HepG2 (cell line): ENCODE measurements at regions not wholly inside any gene's neighbourhood (a gene's known extent, or its start where the extent isn't known, plus 50 kb on each side); places are given as distances from the start of the nearest gene placed in this dataset.

Experiments
- ATAC-seq: fragments of 200-7000 bp; cut with Tn5 transposase; 3 replicates; pipeline ENCODE4 v1.9.1; 2020; ENCODE audit warnings: mild to moderate bottlenecking, moderate library complexity
- BruUV-seq: library from RNA; stranded (reverse); fragments of 400-500 nt; replicated peaks from 2 replicates; lab custom pipeline; 2021; lab: Mats Ljungman, UMichigan
- CTCF ChIA-PET: fragments of 300-600 bp; formaldehyde crosslinking; extraction: SDS; loops from one replicate; lab custom pipeline; 2021; ENCODE audit warnings: low total read pairs, inconsistent platforms, low intra/inter-chr PET ratio; lab: Yijun Ruan, JAX
- POLR2A ChIA-PET: fragments of 350-600 bp; sonication (Branson Sonifier 250); formaldehyde crosslinking; loops from one replicate; lab custom pipeline; 2020; ENCODE audit warnings: antibody characterized with exemption, inconsistent platforms; lab: Yijun Ruan, JAX
- DNase-seq: peaks from one replicate; pipeline ENCODE4 v3.0.0-alpha.2; 2015; ENCODE audit warnings: low spot score
- FAIRE-seq: peaks from 3 replicates; lab custom pipeline; 2011; peaks lifted over from hg19 to GRCh38; lab: Jason Lieb, UNC
- H2AFZ ChIP-seq: one replicate; pipeline ENCODE4 v1.6.1; 2011; ENCODE audit warnings: low read length, inconsistent platforms
- H3K27ac ChIP-seq: fragments of 300-600 bp; 3 replicates; pipeline ENCODE4 v1.8.0; 2011; ENCODE audit warnings: mixed run types, mild to moderate bottlenecking, mixed read lengths, low read length, inconsistent platforms; ENCODE audit not compliant: insufficient read depth; ENCODE audit errors: extremely low read length
- H3K27me3 ChIP-seq, 2 experiments: fragments of 200-600 bp in 1 of 2; 2 replicates in 1 of 2; 3 replicates in 1 of 2; pipeline versions ENCODE4 v1.6.0 to v1.8.0; 2011; ENCODE audit warnings: low read length in 2 of 2, mild to moderate bottlenecking in 2 of 2, moderate library complexity in 2 of 2, inconsistent platforms in 1 of 2; ENCODE audit not compliant: insufficient read depth in 2 of 2, control insufficient read depth in 1 of 2
- H3K36me3 ChIP-seq, 2 experiments: fragments of 200-600 bp in 1 of 2; replicated peaks in 1 of 2; 2 replicates in 1 of 2; 3 replicates in 1 of 2; pipeline versions ENCODE4 v1.5.1 to v1.8.0; 2011; ENCODE audit warnings: low read length in 2 of 2, inconsistent platforms in 1 of 2; ENCODE audit not compliant: insufficient read depth in 2 of 2, control insufficient read depth in 1 of 2
- H3K4me1 ChIP-seq: 2 replicates; pipeline ENCODE4 v1.5.1; 2012; ENCODE audit warnings: low read length, inconsistent platforms; ENCODE audit not compliant: insufficient read depth
- H3K4me2 ChIP-seq: 2 replicates; pipeline ENCODE4 v1.6.0; 2011; ENCODE audit warnings: low read depth, low read length, inconsistent platforms
- H3K4me3 ChIP-seq, 3 experiments: fragments of 200-600 bp in 1 of 3; sonication (generic), shearing (Covaris generic) in 1 of 3; replicated peaks in 1 of 3; 2 replicates each; pipeline ENCODE4 v1.5.1; 2011 to 2016; ENCODE audit warnings: low read length in 3 of 3, inconsistent platforms in 2 of 3, low read depth in 2 of 3, mild to moderate bottlenecking in 2 of 3, control low read depth in 1 of 3, mixed read lengths in 1 of 3; ENCODE audit not compliant: insufficient read depth in 1 of 3
- H3K79me2 ChIP-seq: one replicate; pipeline ENCODE4 v1.6.1; 2011; ENCODE audit warnings: low read length, inconsistent platforms; ENCODE audit not compliant: insufficient read depth
- H3K9ac ChIP-seq: 2 replicates; pipeline ENCODE4 v1.6.0; 2011; ENCODE audit warnings: mild to moderate bottlenecking, low read depth, low read length, inconsistent platforms; ENCODE audit not compliant: insufficient read depth
- H3K9me3 ChIP-seq: 2 replicates; pipeline ENCODE4 v1.5.1; 2012; ENCODE audit warnings: mild to moderate bottlenecking, low read length
- H4K20me1 ChIP-seq: 2 replicates; pipeline ENCODE4 v1.6.0; 2011; ENCODE audit warnings: inconsistent platforms, mild to moderate bottlenecking, low read length, moderate library complexity; ENCODE audit not compliant: insufficient read depth
- ATF6 ChIP-seq: sonication (generic); formaldehyde crosslinking; conservative IDR thresholded peaks from 2 replicates; pipeline ENCODE4 v1.4.0; 2020; ENCODE audit warnings: missing genetic modification reagents
- HCFC1 ChIP-seq: fragments of 150-350 bp; IDR thresholded peaks from 2 replicates; pipeline ENCODE4 v1.6.1; 2014; ENCODE audit warnings: low read depth, low read length
- IKZF1 ChIP-seq: fragments of 450-650 bp; IDR thresholded peaks from 2 replicates; pipeline ENCODE4 v1.7.1; 2016
- KDM5A ChIP-seq: fragments of 200-600 bp; sonication (generic); IDR thresholded peaks from 2 replicates; pipeline ENCODE4 v1.7.0; 2018; ENCODE audit warnings: antibody characterized with exemption, mild to moderate bottlenecking, low read length, borderline replicate concordance
- MLX ChIP-seq: IDR thresholded peaks from 2 replicates; pipeline ENCODE4 v1.6.1; 2016
- NONO ChIP-seq, 2 experiments: fragments of 450-650 bp in 1 of 2; sonication (generic) in 1 of 2; formaldehyde crosslinking in 1 of 2; IDR thresholded peaks in 1 of 2; conservative IDR thresholded peaks in 1 of 2; 2 replicates each; pipeline versions ENCODE4 v1.6.1 to v1.8.0; 2017 to 2022; ENCODE audit warnings: mild to moderate bottlenecking in 1 of 2, missing genetic modification reagents in 1 of 2, moderate library complexity in 1 of 2
- TBP ChIP-seq: sonication (generic); formaldehyde crosslinking; IDR thresholded peaks from 2 replicates; pipeline ENCODE4 v1.5.0; 2020; ENCODE audit warnings: missing genetic modification reagents
- ZNF101 ChIP-seq: sonication (generic); formaldehyde crosslinking; IDR thresholded peaks from 2 replicates; pipeline ENCODE4 v1.4.0; 2020; ENCODE audit warnings: mild to moderate bottlenecking, low read depth, missing genetic modification reagents, borderline replicate concordance
- ZNF407 ChIP-seq: sonication (generic); formaldehyde crosslinking; IDR thresholded peaks from one replicate; pipeline ENCODE4 v1.5.1; 2020; ENCODE audit warnings: mild to moderate bottlenecking, missing genetic modification reagents; ENCODE audit errors: not compliant biosample characterization
- ZNF496 ChIP-seq: sonication (generic); formaldehyde crosslinking; IDR thresholded peaks from 2 replicates; pipeline ENCODE4 v1.8.1; 2023; ENCODE audit warnings: mild to moderate bottlenecking, moderate library complexity, missing genetic modification reagents; ENCODE audit not compliant: insufficient replicate concordance
- ZNF775 ChIP-seq: sonication (generic); formaldehyde crosslinking; IDR thresholded peaks from 2 replicates; pipeline ENCODE4 v1.4.0; 2020; ENCODE audit warnings: missing genetic modification reagents, mild to moderate bottlenecking, moderate library complexity, borderline replicate concordance
- WGBS: methylation state at CpG from one replicate; pipeline ENCODE4 v1.1.6; 2017; ENCODE audit warnings: low lambda C conversion rate; 5-methylcytosine and 5-hydroxymethylcytosine counted together
- in situ Hi-C: cut with HindIII; loops from 2 replicates; pipeline ENCODE4 v1.10.0; 2017; ENCODE audit warnings: low pct_unique_long_range_greater_than_20kb; ENCODE audit not compliant: extremely low pct_ligation_motif_present
- intact Hi-C: fragments of 100-400 bp; cut with micrococcal nuclease; formaldehyde crosslinking; loops from one replicate; pipeline ENCODE4 v1.10.0; 2022; ENCODE audit not compliant: unreplicated experiment
- TF ChIP-seq, protein P1 (sequence below): sonication (generic); formaldehyde crosslinking; IDR thresholded peaks from 2 replicates; pipeline ENCODE4 v1.4.0; 2020; ENCODE audit warnings: missing genetic modification reagents

- H3K4me1 ChIP-seq = no peaks in the 10 kb centered on the region
- intact Hi-C loops = no loop called here
- no peak overlapping the region for H3K27ac ChIP-seq
- 0% methylated on average over 3 of the region's 3 CpGs for WGBS
- FAIRE-seq (no peak), ATAC-seq (no peak), DNase-seq (no peak)
- H2AFZ ChIP-seq = no peak overlapping the region
- no peaks in the 10 kb centered on the region for H3K36me3 ChIP-seq
- BruUV-seq = no TSS peak
- ChIA-PET CTCF (no interaction called here), POLR2A (no interaction called here)
- H3K79me2 ChIP-seq = no peaks in the 10 kb centered on the region
- in situ Hi-C loops = no loop called here
- no peak overlapping the region for H3K9ac ChIP-seq
- H4K20me1 ChIP-seq = no peaks in the 10 kb centered on the region
- no peak overlapping the region for H3K4me2 ChIP-seq
- no peaks in the 10 kb centered on the region for H3K9me3 ChIP-seq
- H3K27me3 ChIP-seq = no peaks in the 10 kb centered on the region
- no peak overlapping the region for H3K4me3 ChIP-seq
- TF ChIP-seq HCFC1 (no peak), TBP (CRISPR knock-in tag) (no peak), ZNF101 (no peak), NONO (IDR thresholded peaks at IDR 0.05) (no peak), NONO (CRISPR knock-in tag; conservative IDR thresholded peaks at IDR 0.05) (no peak), IKZF1 (no peak), ZNF496 (CRISPR knock-in tag) (no peak), ZNF775 (CRISPR knock-in tag) (no peak), MLX (CRISPR knock-in tag) (no peak), ZNF407 (CRISPR knock-in tag) (no peak), ATF6 (CRISPR knock-in tag) (no peak), KDM5A (no peak)
- TF ChIP-seq, protein P1, sequence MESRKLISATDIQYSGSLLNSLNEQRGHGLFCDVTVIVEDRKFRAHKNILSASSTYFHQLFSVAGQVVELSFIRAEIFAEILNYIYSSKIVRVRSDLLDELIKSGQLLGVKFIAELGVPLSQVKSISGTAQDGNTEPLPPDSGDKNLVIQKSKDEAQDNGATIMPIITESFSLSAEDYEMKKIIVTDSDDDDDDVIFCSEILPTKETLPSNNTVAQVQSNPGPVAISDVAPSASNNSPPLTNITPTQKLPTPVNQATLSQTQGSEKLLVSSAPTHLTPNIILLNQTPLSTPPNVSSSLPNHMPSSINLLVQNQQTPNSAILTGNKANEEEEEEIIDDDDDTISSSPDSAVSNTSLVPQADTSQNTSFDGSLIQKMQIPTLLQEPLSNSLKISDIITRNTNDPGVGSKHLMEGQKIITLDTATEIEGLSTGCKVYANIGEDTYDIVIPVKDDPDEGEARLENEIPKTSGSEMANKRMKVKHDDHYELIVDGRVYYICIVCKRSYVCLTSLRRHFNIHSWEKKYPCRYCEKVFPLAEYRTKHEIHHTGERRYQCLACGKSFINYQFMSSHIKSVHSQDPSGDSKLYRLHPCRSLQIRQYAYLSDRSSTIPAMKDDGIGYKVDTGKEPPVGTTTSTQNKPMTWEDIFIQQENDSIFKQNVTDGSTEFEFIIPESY = no peak
These were observed 118.3 kb upstream of the FRMD4B start for GRCh38 chr3:69504232-69504631.
